KMS-11 (cell line): ENCODE measurements at regions not wholly inside any gene's neighbourhood (a gene's known extent, or its start where the extent isn't known, plus 50 kb on each side); places are given as distances from the start of the nearest gene placed in this dataset.

Experiments
- H2AFZ ChIP-seq: fragments of 200-600 bp; sonication (generic); 2 replicates; pipeline ENCODE4 v1.6.1; 2016; ENCODE audit warnings: antibody characterized with exemption, mixed run types, low read depth
- H3K27ac ChIP-seq: fragments of 200-600 bp; sonication (generic); 2 replicates; pipeline ENCODE4 v1.6.1; 2016; ENCODE audit warnings: mild to moderate bottlenecking, mixed run types
- H3K27me3 ChIP-seq: fragments of 200-600 bp; sonication (generic); 2 replicates; pipeline ENCODE4 v1.6.1; 2017; ENCODE audit warnings: mild to moderate bottlenecking, low read depth, mixed run types, moderate library complexity; ENCODE audit not compliant: insufficient read depth
- H3K36me3 ChIP-seq: fragments of 200-600 bp; sonication (generic); 2 replicates; pipeline ENCODE4 v1.6.1; 2017; ENCODE audit warnings: mild to moderate bottlenecking, mixed run types; ENCODE audit not compliant: insufficient read depth
- H3K4me1 ChIP-seq: fragments of 200-600 bp; sonication (generic); 2 replicates; pipeline ENCODE4 v1.6.1; 2016; ENCODE audit warnings: mild to moderate bottlenecking, low read depth, mixed run types; ENCODE audit not compliant: poor library complexity, severe bottlenecking
- H3K4me2 ChIP-seq: fragments of 200-600 bp; sonication (generic); 2 replicates; pipeline ENCODE4 v1.7.0; 2016; ENCODE audit warnings: mild to moderate bottlenecking, mixed run types
- H3K4me3 ChIP-seq: fragments of 200-600 bp; sonication (generic); IDR thresholded peaks from 2 replicates; pipeline ENCODE4 v1.6.1; 2017; ENCODE audit warnings: low read depth, low read length, mixed read lengths; ENCODE audit not compliant: insufficient read depth
- H3K79me2 ChIP-seq: fragments of 200-600 bp; sonication (generic); 2 replicates; pipeline ENCODE4 v1.6.1; 2016; ENCODE audit warnings: low read depth, mixed run types; ENCODE audit not compliant: insufficient read depth
- H3K9ac ChIP-seq: fragments of 200-600 bp; sonication (generic); 2 replicates; pipeline ENCODE4 v1.6.1; 2016; ENCODE audit warnings: mild to moderate bottlenecking, mixed run types
- H4K20me1 ChIP-seq: fragments of 200-600 bp; sonication (generic); 2 replicates; pipeline ENCODE4 v1.6.1; 2016; ENCODE audit warnings: mild to moderate bottlenecking, mixed run types; ENCODE audit not compliant: insufficient read depth
- TF ChIP-seq, protein P1 (sequence below): fragments of 200-600 bp; sonication (generic); conservative IDR thresholded peaks from 2 replicates; pipeline ENCODE4 v1.6.1; 2017; ENCODE audit warnings: low read depth, mild to moderate bottlenecking, antibody characterized with exemption, low read length, moderate library complexity, mixed read lengths

- TF ChIP-seq, protein P1, sequence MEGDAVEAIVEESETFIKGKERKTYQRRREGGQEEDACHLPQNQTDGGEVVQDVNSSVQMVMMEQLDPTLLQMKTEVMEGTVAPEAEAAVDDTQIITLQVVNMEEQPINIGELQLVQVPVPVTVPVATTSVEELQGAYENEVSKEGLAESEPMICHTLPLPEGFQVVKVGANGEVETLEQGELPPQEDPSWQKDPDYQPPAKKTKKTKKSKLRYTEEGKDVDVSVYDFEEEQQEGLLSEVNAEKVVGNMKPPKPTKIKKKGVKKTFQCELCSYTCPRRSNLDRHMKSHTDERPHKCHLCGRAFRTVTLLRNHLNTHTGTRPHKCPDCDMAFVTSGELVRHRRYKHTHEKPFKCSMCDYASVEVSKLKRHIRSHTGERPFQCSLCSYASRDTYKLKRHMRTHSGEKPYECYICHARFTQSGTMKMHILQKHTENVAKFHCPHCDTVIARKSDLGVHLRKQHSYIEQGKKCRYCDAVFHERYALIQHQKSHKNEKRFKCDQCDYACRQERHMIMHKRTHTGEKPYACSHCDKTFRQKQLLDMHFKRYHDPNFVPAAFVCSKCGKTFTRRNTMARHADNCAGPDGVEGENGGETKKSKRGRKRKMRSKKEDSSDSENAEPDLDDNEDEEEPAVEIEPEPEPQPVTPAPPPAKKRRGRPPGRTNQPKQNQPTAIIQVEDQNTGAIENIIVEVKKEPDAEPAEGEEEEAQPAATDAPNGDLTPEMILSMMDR = no peak
- Histone ChIP-seq H3K27ac (no peak overlapping the region), H3K4me3 (no peak overlapping the region), H3K79me2 (no peaks in the 10 kb centered on the region), H3K27me3 (no peaks in the 10 kb centered on the region), H4K20me1 (no peaks in the 10 kb centered on the region), H3K9ac (no peak overlapping the region), H2AFZ (no peak overlapping the region), H3K36me3 (no peaks in the 10 kb centered on the region), H3K4me2 (no peak overlapping the region), H3K4me1 (no peaks in the 10 kb centered on the region)
Observed at GRCh38 chr2:37839991-37840390, 85.1 kb upstream of the RMDN2 start.

- no peaks in the 10 kb centered on the region for H3K27me3 ChIP-seq
- no peak overlapping the region for H2AFZ ChIP-seq
- H3K79me2 ChIP-seq = no peaks in the 10 kb centered on the region
- H3K36me3 ChIP-seq = no peaks in the 10 kb centered on the region
- H3K4me2 ChIP-seq = no peak overlapping the region
- TF ChIP-seq, protein P1 = no peak
- no peak overlapping the region for H3K27ac ChIP-seq
- no peaks in the 10 kb centered on the region for H4K20me1 ChIP-seq
- no peak overlapping the region for H3K4me3 ChIP-seq
- no peaks in the 10 kb centered on the region for H3K4me1 ChIP-seq
- no peak overlapping the region for H3K9ac ChIP-seq
Observed at GRCh38 chr2:37842732-37843440, 82.2 kb upstream of the RMDN2 start.

GRCh38 chr2:37843556-37843955 is 81.5 kb upstream of the RMDN2 start:
- Histone ChIP-seq H3K4me1 (no peaks in the 10 kb centered on the region), H3K27me3 (no peaks in the 10 kb centered on the region), H3K4me3 (no peak overlapping the region), H4K20me1 (no peaks in the 10 kb centered on the region), H2AFZ (no peak overlapping the region), H3K79me2 (no peaks in the 10 kb centered on the region), H3K36me3 (no peaks in the 10 kb centered on the region), H3K9ac (no peak overlapping the region), H3K4me2 (no peak overlapping the region), H3K27ac (no peak overlapping the region)
- TF ChIP-seq, protein P1 = no peak

DNA sequence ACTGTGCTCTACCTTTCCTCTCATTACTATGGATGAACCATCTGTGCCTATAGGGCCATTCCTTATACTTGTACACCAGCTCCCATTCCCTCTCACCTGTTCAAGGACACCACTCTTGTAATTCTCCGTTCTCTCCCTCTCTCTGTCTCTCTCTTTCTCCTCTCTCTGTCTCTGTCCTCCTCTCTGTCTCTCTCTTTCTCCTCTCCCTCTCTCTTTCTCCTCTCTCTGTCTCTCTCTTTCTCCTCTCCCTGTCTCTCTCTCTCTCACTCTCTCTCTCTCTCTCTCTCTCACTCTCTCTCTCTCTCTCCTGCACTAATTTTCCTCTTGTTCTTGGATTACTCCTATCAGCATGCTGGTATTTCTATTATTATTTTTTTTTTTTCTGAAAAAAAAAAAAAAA is 78.9 kb upstream of the RMDN2 start:
- TF ChIP-seq, protein P1 = no peak

More for the DNA sequence above, 78.9 kb upstream of the RMDN2 start:
- H3K9ac ChIP-seq = no peak overlapping the region
- H3K4me3 ChIP-seq = no peak overlapping the region
- H3K27me3 ChIP-seq = no peaks in the 10 kb centered on the region
- no peaks in the 10 kb centered on the region for H4K20me1 ChIP-seq
- no peak overlapping the region for H3K27ac ChIP-seq
- no peak overlapping the region for H3K4me2 ChIP-seq
- H3K36me3 ChIP-seq = no peaks in the 10 kb centered on the region
- no peak overlapping the region for H2AFZ ChIP-seq
- H3K4me1 ChIP-seq = peaks cover 3% of the 10 kb centered on the region
- H3K79me2 ChIP-seq = no peaks in the 10 kb centered on the region
